ENCODE measurements at regions not wholly inside any gene's neighbourhood (a gene's known extent, or its start where the extent isn't known, plus 50 kb on each side); places are given as distances from the start of the nearest gene placed in this dataset.

- 1% methylated on average over 3 of the region's 3 CpGs for WGBS (ENCODE audit: missing lambda C conversion rate)
- no peak for TF ChIP-seq EHF (CRISPR knock-in tag; IDR thresholded peaks at IDR 0.05)
- no peak for TF ChIP-seq JUN (IDR thresholded peaks at IDR 0.05)
- no peak for TF ChIP-seq EP300 (IDR thresholded peaks at IDR 0.05)
- no peak for TF ChIP-seq CHD2 (IDR thresholded peaks at IDR 0.05; ENCODE audit: low read length, partially characterized antibody)
- no peak for TF ChIP-seq HES2 (IDR thresholded peaks at IDR 0.05)
- no peak for TF ChIP-seq PBX3 (IDR thresholded peaks at IDR 0.05)
- no peak for TF ChIP-seq TP53 (CRISPR knock-in tag; IDR thresholded peaks at IDR 0.05)
- TF ChIP-seq BCL3 (IDR thresholded peaks at IDR 0.05): no peak
- no peak for TF ChIP-seq NFE2L2 (conservative IDR thresholded peaks at IDR 0.05; ENCODE audit: low read length)
- TF ChIP-seq FOSB (CRISPR knock-in tag; IDR thresholded peaks at IDR 0.05): no peak
- no peak for TF ChIP-seq CBX8 (IDR thresholded peaks at IDR 0.05)
- TF ChIP-seq RNF2 (IDR thresholded peaks at IDR 0.05; ENCODE audit: borderline replicate concordance, low read depth): no peak
- TF ChIP-seq SREBF2 (IDR thresholded peaks at IDR 0.05): no peak
- TF ChIP-seq SMC3 (IDR thresholded peaks at IDR 0.05): no peak
- no peak for TF ChIP-seq CEBPB (IDR thresholded peaks at IDR 0.05)
- no peak for TF ChIP-seq ELK1 (IDR thresholded peaks at IDR 0.05; ENCODE audit: low read depth, low read length)
- no peak for TF ChIP-seq HOXA7 (CRISPR knock-in tag; IDR thresholded peaks at IDR 0.05)
- no peak for TF ChIP-seq HDAC2 (IDR thresholded peaks at IDR 0.05)
- no peak for TF ChIP-seq MAFK (IDR thresholded peaks at IDR 0.05; ENCODE audit: partially characterized antibody)
- no peak for TF ChIP-seq CTCF (IDR thresholded peaks at IDR 0.05)
- ChIA-PET POLR2A (no interaction called here), CTCF (no interaction called here)
- ATAC-seq (no peak), FAIRE-seq (no peak), DNase-seq (ENCODE audit: low read depth in 1 of 2, low spot score in 1 of 2) (no peak)
- Histone ChIP-seq H3K4me3 (no peak overlapping the region), H3K4me1 (no peaks in the 10 kb centered on the region), H3K4me2 (no peak overlapping the region), H3K9me3 (peaks cover 9% of the 10 kb centered on the region; the same call in 1 of the 3 replicates), H3K27ac (no peak overlapping the region)
These were observed 762.3 kb downstream of the DCDC2C start for GRCh38 chr2:4465671-4466070.

- no peak overlapping the region for H3K4me2 ChIP-seq
- FAIRE-seq (no peak), DNase-seq (ENCODE audit: low read depth in 1 of 2, low spot score in 1 of 2) (no peak), ATAC-seq (no peak)
- ChIA-PET CTCF (no interaction called here), POLR2A (no interaction called here)
- H3K27ac ChIP-seq: no peak overlapping the region
- no peaks in the 10 kb centered on the region for H3K4me1 ChIP-seq
- no peak overlapping the region for H3K4me3 ChIP-seq
- H3K9me3 ChIP-seq: peaks cover 16% of the 10 kb centered on the region
- TF ChIP-seq ESRRA (IDR thresholded peaks at IDR 0.05; ENCODE audit: borderline replicate concordance, low read length): no peak
- TF ChIP-seq RAD21 (conservative IDR thresholded peaks at IDR 0.05 in 1 of 2, IDR thresholded peaks at IDR 0.05 in 1 of 2): no peak
- no peak for TF ChIP-seq CBX8 (IDR thresholded peaks at IDR 0.05)
- no peak for TF ChIP-seq ZC3H11A (IDR thresholded peaks at IDR 0.05)
- no peak for TF ChIP-seq ATOH8 (CRISPR knock-in tag; IDR thresholded peaks at IDR 0.05; ENCODE audit: low read depth)
- no peak for TF ChIP-seq ZSCAN20 (CRISPR knock-in tag; IDR thresholded peaks at IDR 0.05)
- no peak for TF ChIP-seq HEYL (CRISPR knock-in tag; IDR thresholded peaks at IDR 0.05)
- TF ChIP-seq CHD4 (IDR thresholded peaks at IDR 0.05; ENCODE audit: borderline replicate concordance): no peak
- TF ChIP-seq HOXB13 (CRISPR knock-in tag; IDR thresholded peaks at IDR 0.05; ENCODE audit: low read depth): no peak
- no peak for TF ChIP-seq MYC (IDR thresholded peaks at IDR 0.05; ENCODE audit: borderline replicate concordance, low read length)
- TF ChIP-seq REST (IDR thresholded peaks at IDR 0.05): no peak
- TF ChIP-seq TFCP2L1 (CRISPR knock-in tag; IDR thresholded peaks at IDR 0.05): no peak
These were observed 772.2 kb downstream of the DCDC2C start for GRCh38 chr2:4475618-4476017.
